COR-L47 (cell line): ENCODE measurements at regions not wholly inside any gene's neighbourhood (a gene's known extent, or its start where the extent isn't known, plus 50 kb on each side); places are given as distances from the start of the nearest gene placed in this dataset.

Experiments
- DNase-seq: peaks from one replicate; lab custom pipeline; 2025; lab: John Stamatoyannopoulos, UW

GRCh38 chr5:34587355-34588241 lies 68.5 kb upstream of the RAI14 start:
- DNase-seq = no peak

- no peak for DNase-seq
These were observed 66.3 kb upstream of the RAI14 start for GRCh38 chr5:34589832-34590231.

GRCh38 chr5:34591723-34592122 lies 64.4 kb upstream of the RAI14 start:
- no peak for DNase-seq

DNA sequence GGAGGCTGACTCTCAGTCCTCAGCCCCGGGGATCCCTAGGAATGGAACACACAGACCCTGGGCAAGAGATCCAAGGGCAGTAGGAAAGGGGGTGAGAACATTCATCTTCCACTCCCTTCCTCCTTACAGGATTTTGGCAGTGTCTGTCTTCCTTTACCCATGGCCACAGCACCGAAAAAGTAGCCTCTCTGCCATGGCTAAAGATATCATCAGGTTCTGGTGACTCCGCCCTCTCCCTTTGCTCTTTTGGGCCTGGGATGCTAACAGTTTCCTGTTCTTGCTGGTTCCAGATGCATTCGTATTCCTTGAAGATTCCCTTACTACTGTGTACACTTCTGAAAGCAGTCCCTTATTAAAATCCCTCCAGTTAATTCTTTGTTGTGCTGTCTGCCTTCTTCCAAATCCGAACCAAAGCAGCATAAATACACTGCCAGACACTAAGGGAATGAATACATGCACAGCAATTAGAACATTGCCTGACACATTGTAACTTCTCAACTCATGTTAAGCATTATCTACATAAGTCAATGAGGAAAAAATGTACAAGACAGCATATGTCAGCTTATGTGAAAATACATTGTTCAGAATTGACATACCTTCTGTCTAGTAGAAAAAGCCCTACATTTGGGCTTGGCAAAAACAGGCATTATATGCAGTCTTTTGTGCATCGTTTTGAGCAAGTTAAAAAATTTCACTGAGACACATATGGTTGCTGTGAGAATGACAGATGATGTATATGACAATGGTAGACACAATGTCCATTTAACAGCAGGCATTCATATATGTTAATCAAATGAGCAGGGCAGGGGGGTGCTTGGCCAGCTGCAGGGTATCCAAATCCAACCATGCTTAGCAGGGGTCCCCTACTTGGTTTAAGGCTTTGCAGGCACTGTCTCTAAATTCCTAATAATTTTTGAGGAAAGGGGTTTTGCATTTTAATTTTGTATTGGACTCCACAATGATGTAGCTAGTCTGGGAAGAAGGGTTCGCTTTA lies 58.8 kb upstream of the RAI14 start:
- no peak for DNase-seq

DNA sequence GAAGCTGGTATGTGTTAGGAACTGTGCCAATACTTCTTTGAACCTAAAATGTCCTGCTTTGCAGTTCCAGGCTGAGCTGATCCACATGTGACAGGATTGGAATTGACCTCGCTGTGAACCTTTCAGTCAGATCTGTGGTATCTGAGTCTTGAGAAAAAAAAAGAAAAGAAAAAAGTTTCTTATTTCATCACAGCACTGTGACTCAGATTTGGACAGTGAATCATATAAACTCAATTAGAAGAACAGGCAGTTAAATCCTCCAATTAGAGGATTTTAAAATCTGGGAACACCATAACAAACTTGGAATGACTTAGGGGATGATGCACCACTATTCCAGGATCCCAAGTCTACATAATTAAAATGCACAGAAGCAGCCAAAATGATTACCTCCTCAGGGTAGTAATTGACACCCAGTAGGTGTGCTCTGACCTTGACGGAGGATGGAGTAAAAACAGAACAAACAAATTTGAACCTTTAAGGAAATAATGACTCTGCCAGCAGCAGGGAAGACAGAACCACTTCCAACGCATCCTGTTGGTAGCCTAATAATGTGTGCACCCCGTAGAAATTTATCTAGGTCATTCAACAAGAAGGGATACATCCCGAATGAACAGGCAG lies 57.8 kb upstream of the RAI14 start:
- no peak for DNase-seq

GRCh38 chr5:34599471-34600117 lies 56.5 kb upstream of the RAI14 start:
- no peak for DNase-seq

DNA sequence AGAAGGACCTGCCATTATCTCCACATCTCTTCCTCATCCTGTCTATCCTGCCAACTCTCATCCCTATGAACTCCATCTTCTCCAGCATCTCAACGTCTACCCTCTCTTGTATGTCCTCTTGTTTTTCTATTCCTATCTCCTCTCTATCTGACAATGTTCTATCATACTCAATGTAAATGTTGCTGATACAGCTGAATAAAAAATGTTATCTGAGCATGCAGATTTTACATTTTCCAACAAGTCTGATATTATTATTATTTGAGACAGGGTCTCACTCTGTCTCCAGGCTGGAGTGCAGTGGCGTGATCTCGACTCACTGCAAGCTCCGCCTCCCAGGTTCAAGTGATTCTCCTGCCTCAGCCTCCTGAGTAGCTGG lies 56.0 kb upstream of the RAI14 start:
- DNase-seq = no peak

GRCh38 chr5:34603378-34603777 lies 52.8 kb upstream of the RAI14 start:
- no peak for DNase-seq

DNA sequence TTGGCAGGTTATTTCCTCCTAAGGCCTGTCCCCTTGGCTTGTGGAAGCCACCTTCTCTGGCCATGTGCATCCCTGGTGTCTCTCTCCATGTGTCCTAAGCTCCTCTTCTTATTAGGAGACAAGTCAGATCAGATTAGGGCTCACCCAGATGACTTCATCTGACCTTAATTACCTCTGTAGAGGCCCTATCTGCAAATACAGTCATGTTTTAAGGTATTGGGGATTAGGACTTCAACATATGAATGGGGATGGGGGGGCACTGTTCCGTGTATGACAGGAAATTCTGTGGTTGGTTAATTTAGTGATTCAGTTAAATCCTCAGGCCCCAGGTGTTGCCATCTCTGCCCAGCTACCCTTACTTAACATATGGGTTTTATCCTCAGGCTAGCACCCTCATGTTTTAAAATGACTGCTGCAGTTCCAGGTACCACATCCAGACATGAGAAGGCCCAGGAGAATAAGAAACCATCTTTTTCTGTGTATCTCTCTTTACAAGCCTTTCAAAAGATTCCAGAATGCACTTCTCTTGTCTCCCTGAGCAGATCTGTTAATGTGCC lies 51.9 kb upstream of the RAI14 start:
- no peak for DNase-seq

DNA sequence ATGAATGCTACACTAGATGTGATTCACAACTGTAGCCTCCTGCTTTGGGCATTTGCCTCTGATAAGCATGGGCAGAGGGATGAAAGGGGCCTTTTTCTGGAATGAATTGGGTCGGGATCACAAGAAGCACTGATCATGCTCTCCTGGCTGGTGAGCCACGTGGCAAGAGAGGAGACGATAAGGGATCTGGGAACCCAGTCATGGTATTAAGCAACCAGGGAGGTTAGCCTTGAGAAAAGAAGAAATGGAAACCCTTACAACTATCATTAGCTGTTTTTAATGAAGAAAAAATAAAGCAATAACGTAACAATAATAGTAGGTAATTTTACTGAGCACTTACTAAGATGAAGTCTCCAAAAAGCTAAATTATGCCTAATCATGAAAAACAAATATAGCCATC lies 50.0 kb upstream of the RAI14 start:
- DNase-seq = no peak
